ENCODE measurements at regions not wholly inside any gene's neighbourhood (a gene's known extent, or its start where the extent isn't known, plus 50 kb on each side); places are given as distances from the start of the nearest gene placed in this dataset.

- Histone ChIP-seq H3F3A (ENCODE audit: insufficient read depth, low read length, poor library complexity, severe bottlenecking) (no peaks in the 10 kb centered on the region), H3K4me2 (ENCODE audit: low read length) (no peak overlapping the region), H3K27me3 (ENCODE audit: insufficient read depth, low read depth, low read length) (no peaks in the 10 kb centered on the region), H3K27ac (ENCODE audit: low read length) (no peak overlapping the region), H3K36me3 (ENCODE audit: insufficient read depth, low read length) (no peaks in the 10 kb centered on the region), H3K79me2 (replicated peaks; ENCODE audit: insufficient read depth, low read length) (no peaks in the 10 kb centered on the region), H3K9ac (ENCODE audit: low read length) (no peak overlapping the region), H3K4me3 (ENCODE audit: low read length) (no peak overlapping the region), H4K20me1 (ENCODE audit: insufficient read depth) (no peaks in the 10 kb centered on the region), H2AFZ (ENCODE audit: low read depth, low read length) (no peak overlapping the region), H3K9me2 (ENCODE audit: insufficient read depth, low read length) (no peaks in the 10 kb centered on the region), H3K9me3 (ENCODE audit: low read length) (no peaks in the 10 kb centered on the region)
- TF ChIP-seq TAF1 (IDR thresholded peaks at IDR 0.05; ENCODE audit: low read depth) = no peak
- TF ChIP-seq EP300 (conservative IDR thresholded peaks at IDR 0.05; ENCODE audit: poor library complexity, severe bottlenecking) = no peak
- TF ChIP-seq MXI1 (conservative IDR thresholded peaks at IDR 0.05; ENCODE audit: poor library complexity, severe bottlenecking) = no peak
- TF ChIP-seq SMC3 (conservative IDR thresholded peaks at IDR 0.05; ENCODE audit: poor library complexity) = no peak
- no peak for TF ChIP-seq REST (IDR thresholded peaks at IDR 0.05; ENCODE audit: borderline replicate concordance)
- no peak for TF ChIP-seq POLR2AphosphoS5 (IDR thresholded peaks at IDR 0.05)
- no peak for TF ChIP-seq EZH2 (IDR thresholded peaks at IDR 0.05; ENCODE audit: borderline replicate concordance, insufficient read depth, low read length, poor library complexity, severe bottlenecking)
These were observed 1087.7 kb upstream of the SEMA6A start for GRCh38 chr5:117662361-117662760.

- H3K27me3 ChIP-seq (ENCODE audit: insufficient read depth, low read depth, low read length) = no peaks in the 10 kb centered on the region
- H3K9ac ChIP-seq (ENCODE audit: low read length) = no peak overlapping the region
- H3F3A ChIP-seq (ENCODE audit: insufficient read depth, low read length, poor library complexity, severe bottlenecking) = no peaks in the 10 kb centered on the region
- no peak overlapping the region for H2AFZ ChIP-seq (ENCODE audit: low read depth, low read length)
- no peak overlapping the region for H3K4me3 ChIP-seq (ENCODE audit: low read length)
- H3K36me3 ChIP-seq (ENCODE audit: insufficient read depth, low read length) = no peaks in the 10 kb centered on the region
- no peak for TF ChIP-seq EP300 (conservative IDR thresholded peaks at IDR 0.05; ENCODE audit: poor library complexity, severe bottlenecking)
- no peak for TF ChIP-seq POLR2AphosphoS5 (IDR thresholded peaks at IDR 0.05)
- TF ChIP-seq EZH2 (IDR thresholded peaks at IDR 0.05; ENCODE audit: borderline replicate concordance, insufficient read depth, low read length, poor library complexity, severe bottlenecking) = no peak
- TF ChIP-seq CTCF (IDR thresholded peaks at IDR 0.05; ENCODE audit: poor library complexity, severe bottlenecking) = no peak
- no peak for TF ChIP-seq TAF1 (IDR thresholded peaks at IDR 0.05; ENCODE audit: low read depth)
- TF ChIP-seq REST (IDR thresholded peaks at IDR 0.05; ENCODE audit: borderline replicate concordance) = no peak
- TF ChIP-seq RAD21 (conservative IDR thresholded peaks at IDR 0.05) = no peak
- TF ChIP-seq MXI1 (conservative IDR thresholded peaks at IDR 0.05; ENCODE audit: poor library complexity, severe bottlenecking) = no peak
- TF ChIP-seq SMC3 (conservative IDR thresholded peaks at IDR 0.05; ENCODE audit: poor library complexity) = no peak
- no peaks in the 10 kb centered on the region for H3K79me2 ChIP-seq (replicated peaks; ENCODE audit: insufficient read depth, low read length)
- no peak overlapping the region for H3K27ac ChIP-seq (ENCODE audit: low read length)
- no peaks in the 10 kb centered on the region for H3K9me3 ChIP-seq (ENCODE audit: low read length)
- H3K4me2 ChIP-seq (ENCODE audit: low read length) = no peak overlapping the region
- H3K9me2 ChIP-seq (ENCODE audit: insufficient read depth, low read length) = no peaks in the 10 kb centered on the region
- no peaks in the 10 kb centered on the region for H4K20me1 ChIP-seq (ENCODE audit: insufficient read depth)
These were observed 1082.9 kb upstream of the SEMA6A start for GRCh38 chr5:117657541-117657940.
